ENCODE measurements at regions not wholly inside any gene's neighbourhood (a gene's known extent, or its start where the extent isn't known, plus 50 kb on each side); places are given as distances from the start of the nearest gene placed in this dataset.

DNA sequence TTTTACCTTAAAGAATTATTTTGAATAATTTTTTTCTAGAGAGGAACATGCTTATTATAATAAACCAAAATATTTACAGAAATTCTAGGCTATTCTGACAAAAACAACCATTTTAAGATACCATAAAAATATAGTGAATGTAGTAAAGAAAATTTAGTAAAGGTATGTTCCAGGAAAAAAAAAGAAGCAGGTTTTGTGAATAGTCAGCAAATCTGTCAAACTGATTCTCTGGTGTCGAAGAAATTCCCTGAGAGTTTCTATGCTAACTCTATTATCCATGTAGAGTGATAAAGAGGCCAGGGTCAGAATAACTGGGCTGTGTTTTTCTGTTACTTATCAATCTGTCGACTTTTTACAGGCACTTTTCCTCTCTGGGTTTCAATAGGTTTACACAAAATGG lies 459.2 kb downstream of the KIF4B start:
- TF ChIP-seq, protein P1, sequence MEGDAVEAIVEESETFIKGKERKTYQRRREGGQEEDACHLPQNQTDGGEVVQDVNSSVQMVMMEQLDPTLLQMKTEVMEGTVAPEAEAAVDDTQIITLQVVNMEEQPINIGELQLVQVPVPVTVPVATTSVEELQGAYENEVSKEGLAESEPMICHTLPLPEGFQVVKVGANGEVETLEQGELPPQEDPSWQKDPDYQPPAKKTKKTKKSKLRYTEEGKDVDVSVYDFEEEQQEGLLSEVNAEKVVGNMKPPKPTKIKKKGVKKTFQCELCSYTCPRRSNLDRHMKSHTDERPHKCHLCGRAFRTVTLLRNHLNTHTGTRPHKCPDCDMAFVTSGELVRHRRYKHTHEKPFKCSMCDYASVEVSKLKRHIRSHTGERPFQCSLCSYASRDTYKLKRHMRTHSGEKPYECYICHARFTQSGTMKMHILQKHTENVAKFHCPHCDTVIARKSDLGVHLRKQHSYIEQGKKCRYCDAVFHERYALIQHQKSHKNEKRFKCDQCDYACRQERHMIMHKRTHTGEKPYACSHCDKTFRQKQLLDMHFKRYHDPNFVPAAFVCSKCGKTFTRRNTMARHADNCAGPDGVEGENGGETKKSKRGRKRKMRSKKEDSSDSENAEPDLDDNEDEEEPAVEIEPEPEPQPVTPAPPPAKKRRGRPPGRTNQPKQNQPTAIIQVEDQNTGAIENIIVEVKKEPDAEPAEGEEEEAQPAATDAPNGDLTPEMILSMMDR (IDR thresholded peaks at IDR 0.05; ENCODE audit: insufficient read depth, low read depth, low read length) = no peak
- no peak for TF ChIP-seq EZH2 (IDR thresholded peaks at IDR 0.05; ENCODE audit: insufficient read depth, low read length)

Data from astrocyte (in vitro differentiated cells and primary cell).